Naive thymus-derived CD4-positive, alpha-beta T cell (primary cell): ENCODE measurements at regions not wholly inside any gene's neighbourhood (a gene's known extent, or its start where the extent isn't known, plus 50 kb on each side); places are given as distances from the start of the nearest gene placed in this dataset.

Experiments used
- ATAC-seq: fragments of 150-1000 bp; cut with Tn5 transposase; 2 replicates; pipeline ENCODE4 v1.10.0; 2021; ENCODE audit warnings: mild to moderate bottlenecking, moderate library complexity
- CTCF ChIA-PET: fragments of 350-600 bp; sonication (Branson Sonifier 250); formaldehyde crosslinking; loops from one replicate; lab custom pipeline; 2021; ENCODE audit warnings: antibody characterized with exemption; lab: Charles Lee
- POLR2A ChIA-PET: fragments of 350-600 bp; sonication (Branson Sonifier 250); formaldehyde crosslinking; loops from one replicate; lab custom pipeline; 2021; ENCODE audit warnings: antibody characterized with exemption, inconsistent platforms; lab: Charles Lee
- DNase-seq, 9 donors: peaks; one replicate each; pipeline versions ENCODE4 v3.0.0 to v3.0.0-alpha.2; 2020 to 2022; ENCODE audit warnings: mixed read lengths in 1 of 9
- H3K27ac ChIP-seq: one replicate; pipeline ENCODE4 v1.7.0; 2013; ENCODE audit warnings: mild to moderate bottlenecking, low read depth, low read length, moderate library complexity
- H3K27me3 ChIP-seq, 2 donors: one replicate each; pipeline ENCODE4 v1.7.0; 2013; ENCODE audit warnings: low read length in 2 of 2, mild to moderate bottlenecking in 2 of 2, moderate library complexity in 2 of 2; ENCODE audit not compliant: control insufficient read depth in 2 of 2, insufficient read depth in 2 of 2
- H3K36me3 ChIP-seq, 3 experiments: 1 replicate in 2 of 3; 2 replicates in 1 of 3; pipeline ENCODE4 v1.7.0; 2013; ENCODE audit warnings: low read length in 3 of 3, mild to moderate bottlenecking in 3 of 3, moderate library complexity in 1 of 3; ENCODE audit not compliant: insufficient read depth in 3 of 3, control insufficient read depth in 2 of 3
- H3K4me1 ChIP-seq, 2 donors: one replicate each; pipeline ENCODE4 v1.7.0; 2013; ENCODE audit warnings: low read length in 2 of 2, mild to moderate bottlenecking in 2 of 2, moderate library complexity in 1 of 2; ENCODE audit not compliant: control insufficient read depth in 2 of 2, insufficient read depth in 2 of 2
- H3K4me3 ChIP-seq: 2 replicates; pipeline ENCODE4 v1.7.0; 2013; ENCODE audit warnings: mild to moderate bottlenecking, low read length
- H3K9me3 ChIP-seq, 3 experiments: 1 replicate in 2 of 3; 2 replicates in 1 of 3; pipeline ENCODE4 v1.7.0; 2013; ENCODE audit warnings: low read length in 3 of 3; ENCODE audit not compliant: control insufficient read depth in 2 of 3
- H3K27ac Mint-ChIP-seq, 9 donors: one replicate each; pipeline ENCODE4 v1.8.0; 2020 to 2022; ENCODE audit warnings: mixed read lengths in 9 of 9, mild to moderate bottlenecking in 8 of 9, moderate library complexity in 5 of 9, inconsistent platforms in 2 of 9
- H3K27me3 Mint-ChIP-seq, 5 donors: one replicate each; pipeline ENCODE4 v1.8.0; 2021 to 2022; ENCODE audit warnings: mixed read lengths in 5 of 5, mild to moderate bottlenecking in 1 of 5
- H3K36me3 Mint-ChIP-seq, 5 donors: one replicate each; pipeline ENCODE4 v1.8.0; 2020 to 2022; ENCODE audit warnings: mixed read lengths in 5 of 5, mild to moderate bottlenecking in 3 of 5, inconsistent platforms in 1 of 5
- H3K4me1 Mint-ChIP-seq, 7 donors: one replicate each; pipeline ENCODE4 v1.8.0; 2020 to 2022; ENCODE audit warnings: mixed read lengths in 7 of 7, mild to moderate bottlenecking in 3 of 7, inconsistent platforms in 1 of 7
- H3K4me3 Mint-ChIP-seq, 10 donors: one replicate each; pipeline ENCODE4 v1.8.0; 2020 to 2022; ENCODE audit warnings: mild to moderate bottlenecking in 10 of 10, mixed read lengths in 10 of 10, moderate library complexity in 6 of 10, inconsistent platforms in 2 of 10
- H3K9me3 Mint-ChIP-seq, 11 donors: one replicate each; pipeline ENCODE4 v1.8.0; 2020 to 2022; ENCODE audit warnings: mixed read lengths in 11 of 11, mild to moderate bottlenecking in 4 of 11, inconsistent platforms in 1 of 11, moderate library complexity in 1 of 11
- intact Hi-C, 2 donors: fragments of 100-400 bp; cut with micrococcal nuclease; formaldehyde crosslinking; loops; one replicate each; pipeline ENCODE4 v1.15.1; 2023

GRCh38 chr4:35541146-35541887, 703.0 kb downstream of the ARAP2 start:
- CTCF ChIA-PET = no interaction called here
- no peak overlapping the region for H3K27ac ChIP-seq
- H3K27ac Mint-ChIP-seq = no peak overlapping the region
- POLR2A ChIA-PET = no interaction called here
- H3K9me3 Mint-ChIP-seq = peaks cover 3 to 16% (median 8%) of the 10 kb centered on the region in 11 donors
- H3K4me1 Mint-ChIP-seq = no peaks in the 10 kb centered on the region
- no peak for ATAC-seq
- intact Hi-C loops = no loop called here
- H3K27me3 ChIP-seq = no peaks in the 10 kb centered on the region
- DNase-seq = no peak
- no peaks in the 10 kb centered on the region for H3K9me3 ChIP-seq
- H3K36me3 ChIP-seq = no peaks in the 10 kb centered on the region
- H3K27me3 Mint-ChIP-seq = no peaks in the 10 kb centered on the region
- no peaks in the 10 kb centered on the region for H3K4me1 ChIP-seq
- no peaks in the 10 kb centered on the region for H3K36me3 Mint-ChIP-seq
- no peak overlapping the region for H3K4me3 ChIP-seq
- no peak overlapping the region for H3K4me3 Mint-ChIP-seq

GRCh38 chr4:35541888-35542213, 702.5 kb downstream of the ARAP2 start:
- H3K4me3 Mint-ChIP-seq = no peak overlapping the region
- H3K27ac ChIP-seq = no peak overlapping the region
- no peak overlapping the region for H3K27ac Mint-ChIP-seq
- ATAC-seq (no peak), DNase-seq (no peak)
- no peaks in the 10 kb centered on the region for H3K4me1 Mint-ChIP-seq
- H3K9me3 ChIP-seq = no peaks in the 10 kb centered on the region
- peaks cover 3 to 16% (median 8%) of the 10 kb centered on the region in 11 donors for H3K9me3 Mint-ChIP-seq
- CTCF ChIA-PET = no interaction called here
- POLR2A ChIA-PET = no interaction called here
- intact Hi-C loops = no loop called here
- H3K27me3 Mint-ChIP-seq = no peaks in the 10 kb centered on the region
- no peaks in the 10 kb centered on the region for H3K36me3 ChIP-seq
- H3K27me3 ChIP-seq = no peaks in the 10 kb centered on the region
- no peaks in the 10 kb centered on the region for H3K4me1 ChIP-seq
- no peak overlapping the region for H3K4me3 ChIP-seq
- no peaks in the 10 kb centered on the region for H3K36me3 Mint-ChIP-seq

DNA sequence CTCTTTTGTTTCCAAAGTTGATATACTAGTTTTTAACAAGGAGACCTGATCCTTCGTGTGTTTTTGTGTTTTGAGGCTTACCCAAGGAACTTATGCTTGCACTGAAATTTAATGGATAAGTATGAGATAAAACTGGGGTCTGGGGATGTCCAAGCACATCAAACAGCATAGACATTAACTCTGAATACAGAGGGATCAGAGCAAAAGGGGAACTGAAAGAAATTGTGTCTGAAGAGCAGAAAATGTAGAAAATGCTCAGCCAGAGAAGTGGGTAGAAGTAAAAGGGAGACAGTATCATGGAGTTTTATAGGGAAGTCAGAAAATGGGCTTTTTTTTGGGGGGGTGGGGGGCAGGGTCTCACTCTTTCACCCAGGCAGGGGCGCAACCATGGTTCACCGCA, 695.4 kb downstream of the ARAP2 start:
- Histone ChIP-seq H3K9me3 (no peaks in the 10 kb centered on the region), H3K27me3 (no peaks in the 10 kb centered on the region), H3K36me3 (no peaks in the 10 kb centered on the region), H3K4me1 (no peaks in the 10 kb centered on the region), H3K27ac (no peak overlapping the region), H3K4me3 (no peak overlapping the region)
- Mint-ChIP-seq H3K36me3 (no peaks in the 10 kb centered on the region), H3K4me1 (no peaks in the 10 kb centered on the region), H3K27me3 (no peaks in the 10 kb centered on the region), H3K4me3 (no peak overlapping the region), H3K9me3 (peaks cover 0 to 12% (median 2%) of the 10 kb centered on the region in 11 donors), H3K27ac (no peak overlapping the region)
- CTCF ChIA-PET = no interaction called here
- intact Hi-C loops = no loop called here
- DNase-seq = no peak
- POLR2A ChIA-PET = no interaction called here
- ATAC-seq = no peak

GRCh38 chr4:35556387-35556786, 687.9 kb downstream of the ARAP2 start:
- Mint-ChIP-seq H3K4me1 (no peaks in the 10 kb centered on the region), H3K36me3 (no peaks in the 10 kb centered on the region), H3K27me3 (no peaks in the 10 kb centered on the region), H3K27ac (no peak overlapping the region), H3K4me3 (no peak overlapping the region), H3K9me3 (peaks cover 0 to 4% (median 0%) of the 10 kb centered on the region in 11 donors)
- DNase-seq (no peak), ATAC-seq (no peak)
- CTCF ChIA-PET = no interaction called here
- intact Hi-C loops = no loop called here
- H3K27me3 ChIP-seq = no peaks in the 10 kb centered on the region
- POLR2A ChIA-PET = no interaction called here
- H3K4me1 ChIP-seq = no peaks in the 10 kb centered on the region
- no peak overlapping the region for H3K4me3 ChIP-seq
- H3K9me3 ChIP-seq = no peaks in the 10 kb centered on the region
- H3K36me3 ChIP-seq = no peaks in the 10 kb centered on the region
- H3K27ac ChIP-seq = no peak overlapping the region

DNA sequence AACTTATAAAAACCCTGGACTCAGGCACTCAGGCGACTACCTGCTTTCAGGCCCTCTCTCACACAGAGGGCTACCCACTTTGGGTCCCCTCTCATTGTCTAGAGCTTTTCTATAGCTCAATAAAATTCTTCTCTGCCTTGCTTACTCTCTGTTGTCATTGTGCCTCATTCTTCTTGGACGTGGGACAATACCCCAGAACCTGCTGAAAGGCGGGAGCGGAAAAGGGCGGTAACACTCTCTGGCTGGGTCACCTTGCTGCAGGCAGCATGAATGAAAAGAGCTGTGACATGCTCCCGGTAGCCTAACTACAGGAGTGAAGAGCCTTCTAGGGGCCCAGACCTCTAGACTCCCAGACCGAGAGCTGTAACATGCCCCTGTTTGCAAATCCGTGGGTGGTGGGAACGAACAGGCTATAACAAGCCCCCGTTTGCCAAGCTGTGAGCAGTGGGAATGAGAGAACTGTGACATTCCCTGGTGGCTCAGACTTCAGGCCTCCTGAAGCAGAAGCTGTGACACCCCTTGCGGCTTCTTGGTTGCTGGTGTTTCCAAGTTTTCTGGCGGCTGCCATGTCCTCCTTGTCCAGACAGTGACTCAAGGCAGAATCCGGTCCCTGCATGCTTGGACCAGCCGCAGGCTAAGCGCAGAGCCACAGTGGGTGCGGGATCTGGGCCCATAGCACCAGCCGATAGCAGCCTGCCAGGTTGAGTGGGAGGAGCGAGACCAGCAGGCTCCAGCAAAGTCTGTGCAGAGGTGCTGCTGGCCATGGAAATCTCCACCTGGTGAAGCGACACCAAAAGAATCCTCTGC, 684.6 kb downstream of the ARAP2 start:
- H3K36me3 Mint-ChIP-seq = no peaks in the 10 kb centered on the region
- Histone ChIP-seq H3K27ac (no peak overlapping the region), H3K4me1 (no peaks in the 10 kb centered on the region), H3K27me3 (no peaks in the 10 kb centered on the region), H3K4me3 (no peak overlapping the region), H3K36me3 (no peaks in the 10 kb centered on the region), H3K9me3 (no peaks in the 10 kb centered on the region)
- CTCF ChIA-PET = no interaction called here
- DNase-seq (no peak), ATAC-seq (no peak)
- H3K27me3 Mint-ChIP-seq = no peaks in the 10 kb centered on the region
- no peak overlapping the region for H3K27ac Mint-ChIP-seq
- H3K4me1 Mint-ChIP-seq = no peaks in the 10 kb centered on the region
- POLR2A ChIA-PET = no interaction called here
- intact Hi-C loops = no loop called here
- H3K9me3 Mint-ChIP-seq = peaks cover 0 to 4% (median 0%) of the 10 kb centered on the region in 11 donors
- H3K4me3 Mint-ChIP-seq = no peak overlapping the region

DNA sequence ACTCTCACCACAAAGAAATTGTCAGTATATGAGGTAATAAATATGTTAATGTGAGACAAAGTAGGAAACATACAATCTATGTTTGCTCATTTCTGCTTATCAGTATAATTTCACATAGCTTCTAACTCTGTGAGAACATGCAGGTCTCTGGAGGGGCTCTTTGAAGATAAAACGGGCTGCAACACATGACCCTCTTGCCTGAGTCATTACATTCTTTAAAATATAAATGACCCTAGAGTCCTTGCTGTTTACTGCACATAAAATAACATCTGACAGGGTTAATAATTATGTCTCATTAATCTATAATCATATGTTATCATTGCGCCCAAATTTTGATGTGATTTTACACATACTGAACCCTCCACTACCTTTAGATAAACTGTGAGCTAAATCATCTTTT, 681.5 kb downstream of the ARAP2 start:
- POLR2A ChIA-PET = no interaction called here
- Histone ChIP-seq H3K4me3 (no peak overlapping the region), H3K36me3 (no peaks in the 10 kb centered on the region), H3K4me1 (no peaks in the 10 kb centered on the region), H3K27ac (no peak overlapping the region), H3K27me3 (no peaks in the 10 kb centered on the region), H3K9me3 (no peaks in the 10 kb centered on the region)
- Mint-ChIP-seq H3K4me3 (no peak overlapping the region), H3K4me1 (no peaks in the 10 kb centered on the region), H3K9me3 (peaks cover 0 to 3% (median 0%) of the 10 kb centered on the region in 11 donors), H3K36me3 (no peaks in the 10 kb centered on the region), H3K27me3 (no peaks in the 10 kb centered on the region), H3K27ac (no peak overlapping the region)
- intact Hi-C loops = no loop called here
- no peak for DNase-seq
- CTCF ChIA-PET = no interaction called here
- no peak for ATAC-seq

DNA sequence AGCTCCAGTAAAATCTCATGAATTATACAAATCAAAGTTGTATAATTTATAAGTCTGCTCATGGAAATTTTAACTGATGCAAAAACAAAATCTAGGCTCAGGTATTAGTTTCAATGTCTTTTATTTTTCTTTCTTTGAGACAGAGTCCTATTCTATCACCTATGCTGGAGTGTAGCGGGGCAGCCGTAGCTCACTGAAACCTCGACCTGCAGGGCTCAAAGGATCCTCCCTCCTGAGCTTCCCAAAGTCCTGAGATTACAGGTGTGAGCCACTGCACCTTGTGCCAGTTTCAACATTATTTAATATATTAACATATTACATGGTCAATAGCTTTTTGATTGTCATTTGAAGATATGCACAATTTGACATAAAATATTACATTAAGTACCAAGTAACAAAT, 678.7 kb downstream of the ARAP2 start:
- Histone ChIP-seq H3K36me3 (no peaks in the 10 kb centered on the region), H3K4me1 (no peaks in the 10 kb centered on the region), H3K27ac (no peak overlapping the region), H3K9me3 (no peaks in the 10 kb centered on the region), H3K4me3 (no peak overlapping the region), H3K27me3 (no peaks in the 10 kb centered on the region)
- ChIA-PET CTCF (no interaction called here), POLR2A (no interaction called here)
- Mint-ChIP-seq H3K27ac (no peak overlapping the region), H3K27me3 (no peaks in the 10 kb centered on the region), H3K36me3 (no peaks in the 10 kb centered on the region), H3K4me1 (no peaks in the 10 kb centered on the region), H3K9me3 (peaks cover 0 to 6% (median 0%) of the 10 kb centered on the region in 11 donors), H3K4me3 (no peak overlapping the region)
- intact Hi-C loops = no loop called here
- ATAC-seq (no peak), DNase-seq (no peak)
